Caco-2 (cell line): ENCODE measurements at regions not wholly inside any gene's neighbourhood (a gene's known extent, or its start where the extent isn't known, plus 50 kb on each side); places are given as distances from the start of the nearest gene placed in this dataset.

Experiments used
- BruUV-seq: library from RNA; stranded (reverse); fragments of 400-500 nt; replicated peaks from 2 replicates; lab custom pipeline; 2021; lab: Mats Ljungman, UMichigan
- CTCF ChIA-PET: fragments of 300-600 bp; sonication (Branson Sonifier 250); formaldehyde crosslinking; loops from one replicate; lab custom pipeline; 2022; ENCODE audit warnings: antibody characterized with exemption; lab: Charles Lee
- POLR2A ChIA-PET: fragments of 300-600 bp; sonication (Branson Sonifier 250); formaldehyde crosslinking; loops from one replicate; lab custom pipeline; 2022; ENCODE audit warnings: antibody characterized with exemption; lab: Charles Lee
- DNase-seq, 2 experiments: peaks; one replicate each; pipeline versions ENCODE4 v3.0.0 to v3.0.0-alpha.2; 2020 to 2022
- H3K27me3 ChIP-seq: replicated peaks from 2 replicates; pipeline ENCODE4 v1.6.0; 2011; ENCODE audit warnings: low read length; ENCODE audit not compliant: control insufficient read depth, insufficient read depth
- H3K36me3 ChIP-seq: 2 replicates; pipeline ENCODE4 v1.5.1; 2011; ENCODE audit warnings: low read length; ENCODE audit not compliant: control insufficient read depth, insufficient read depth
- H3K4me1 ChIP-seq: fragments of 250-450 bp; sonication (Bioruptor Pico); 2 replicates; pipeline ENCODE4 v1.5.1; 2020; ENCODE audit warnings: mild to moderate bottlenecking
- H3K4me3 ChIP-seq: 2 replicates; pipeline ENCODE4 v1.5.1; 2011; ENCODE audit warnings: low read depth, mild to moderate bottlenecking, control low read depth, low read length
- H3K9me3 ChIP-seq: fragments of 250-450 bp; sonication (Bioruptor Pico); 2 replicates; pipeline ENCODE4 v1.5.1; 2020; ENCODE audit warnings: mild to moderate bottlenecking, moderate library complexity
- H3K27ac Mint-ChIP-seq: one replicate; pipeline ENCODE4 v1.8.0; 2022; ENCODE audit warnings: mixed read lengths; ENCODE audit not compliant: unreplicated experiment
- H3K27me3 Mint-ChIP-seq: one replicate; pipeline ENCODE4 v1.8.0; 2022; ENCODE audit warnings: mixed read lengths; ENCODE audit not compliant: insufficient read depth, unreplicated experiment
- H3K36me3 Mint-ChIP-seq: one replicate; pipeline ENCODE4 v1.8.0; 2022; ENCODE audit warnings: mild to moderate bottlenecking, mixed read lengths; ENCODE audit not compliant: insufficient read depth, unreplicated experiment
- H3K4me1 Mint-ChIP-seq: one replicate; pipeline ENCODE4 v1.8.0; 2022; ENCODE audit warnings: low read depth, mixed read lengths; ENCODE audit not compliant: unreplicated experiment
- H3K4me3 Mint-ChIP-seq: one replicate; pipeline ENCODE4 v1.8.0; 2022; ENCODE audit warnings: mild to moderate bottlenecking, moderate library complexity, mixed read lengths; ENCODE audit not compliant: unreplicated experiment
- H3K9me3 Mint-ChIP-seq: one replicate; pipeline ENCODE4 v1.8.0; 2022; ENCODE audit warnings: mixed read lengths; ENCODE audit not compliant: unreplicated experiment
- CTCF ChIP-seq, 2 experiments: fragments of 200-600 bp in 1 of 2; IDR thresholded peaks; 1 replicate in 1 of 2; 2 replicates in 1 of 2; pipeline versions ENCODE4 v1.5.1 to v1.8.0; 2011 to 2022; ENCODE audit warnings: antibody characterized with exemption in 1 of 2, control low read depth in 1 of 2, inconsistent platforms in 1 of 2, low read depth in 1 of 2, low read length in 1 of 2, mild to moderate bottlenecking in 1 of 2, moderate library complexity in 1 of 2; ENCODE audit not compliant: insufficient read depth in 1 of 2, severe bottlenecking in 1 of 2, unreplicated experiment in 1 of 2
- intact Hi-C: fragments of 100-400 bp; cut with micrococcal nuclease; formaldehyde crosslinking; loops from one replicate; pipeline ENCODE4 v1.10.0; 2022; ENCODE audit not compliant: unreplicated experiment

GRCh38 chr3:71987828-71988227 lies 202.9 kb upstream of the PROK2 start:
- Histone ChIP-seq H3K36me3 (no peaks in the 10 kb centered on the region), H3K4me1 (peaks cover 6% of the 10 kb centered on the region; the same call in 1 of the 2 replicates), H3K9me3 (no peaks in the 10 kb centered on the region), H3K4me3 (no peak overlapping the region), H3K27me3 (no peaks in the 10 kb centered on the region)
- Mint-ChIP-seq H3K27ac (no peak overlapping the region), H3K27me3 (no peaks in the 10 kb centered on the region), H3K36me3 (no peaks in the 10 kb centered on the region), H3K4me1 (no peaks in the 10 kb centered on the region), H3K9me3 (peaks cover 14% of the 10 kb centered on the region), H3K4me3 (no peak overlapping the region)
- TF ChIP-seq CTCF (IDR thresholded peaks at IDR 0.05; ENCODE audit: insufficient read depth in 1 of 2, low read depth in 1 of 2, low read length in 1 of 2, severe bottlenecking in 1 of 2, unreplicated experiment in 1 of 2): no peak
- intact Hi-C loops: no loop called here
- DNase-seq: no peak
- POLR2A ChIA-PET: no interaction called here
- no TSS peak for BruUV-seq
- CTCF ChIA-PET: interaction anchor here (1.4 kb wide), 1 partner anchor 277 kb away, joined by 3 read pairs; no protein-coding TSS in a partner anchor

GRCh38 chr3:71987089-71987735 lies 202.3 kb upstream of the PROK2 start:
- ChIA-PET POLR2A (no interaction called here), CTCF (interaction anchor here (1.4 kb wide), 1 partner anchor 278 kb away, joined by 3 read pairs; no protein-coding TSS in a partner anchor)
- Mint-ChIP-seq H3K27ac (no peak overlapping the region), H3K9me3 (peaks cover 14% of the 10 kb centered on the region), H3K4me1 (no peaks in the 10 kb centered on the region), H3K36me3 (peaks cover 5% of the 10 kb centered on the region), H3K27me3 (no peaks in the 10 kb centered on the region), H3K4me3 (no peak overlapping the region)
- Histone ChIP-seq H3K27me3 (no peaks in the 10 kb centered on the region), H3K9me3 (no peaks in the 10 kb centered on the region), H3K36me3 (no peaks in the 10 kb centered on the region), H3K4me1 (peaks cover 8% of the 10 kb centered on the region; the same call in 1 of the 2 replicates), H3K4me3 (no peak overlapping the region)
- DNase-seq: peak; percentile 28 to 40
- intact Hi-C loops: no loop called here
- peak; percentile 34 to 47 for TF ChIP-seq CTCF (IDR thresholded peaks at IDR 0.05; ENCODE audit: insufficient read depth in 1 of 2, low read depth in 1 of 2, low read length in 1 of 2, severe bottlenecking in 1 of 2, unreplicated experiment in 1 of 2)
- BruUV-seq: no TSS peak

- CTCF ChIA-PET: interaction anchor here (1.4 kb wide), 1 partner anchor 279 kb away, joined by 3 read pairs; no protein-coding TSS in a partner anchor
- Histone ChIP-seq H3K4me3 (no peak overlapping the region), H3K36me3 (no peaks in the 10 kb centered on the region), H3K9me3 (no peaks in the 10 kb centered on the region), H3K4me1 (peaks cover 8% of the 10 kb centered on the region; the same call in 1 of the 2 replicates), H3K27me3 (no peaks in the 10 kb centered on the region)
- peaks cover 14% of the 10 kb centered on the region for H3K9me3 Mint-ChIP-seq
- POLR2A ChIA-PET: no interaction called here
- peaks cover 5% of the 10 kb centered on the region for H3K36me3 Mint-ChIP-seq
- no TSS peak for BruUV-seq
- intact Hi-C loops: no loop called here
- H3K4me1 Mint-ChIP-seq: no peaks in the 10 kb centered on the region
- H3K27ac Mint-ChIP-seq: no peak overlapping the region
- H3K27me3 Mint-ChIP-seq: no peaks in the 10 kb centered on the region
- no peak for TF ChIP-seq CTCF (IDR thresholded peaks at IDR 0.05; ENCODE audit: insufficient read depth in 1 of 2, low read depth in 1 of 2, low read length in 1 of 2, severe bottlenecking in 1 of 2, unreplicated experiment in 1 of 2)
- no peak for DNase-seq
- no peak overlapping the region for H3K4me3 Mint-ChIP-seq
Measured at GRCh38 chr3:71986606-71987005, 201.7 kb upstream of the PROK2 start.
